ENCODE measurements at regions not wholly inside any gene's neighbourhood (a gene's known extent, or its start where the extent isn't known, plus 50 kb on each side); places are given as distances from the start of the nearest gene placed in this dataset.

DNA sequence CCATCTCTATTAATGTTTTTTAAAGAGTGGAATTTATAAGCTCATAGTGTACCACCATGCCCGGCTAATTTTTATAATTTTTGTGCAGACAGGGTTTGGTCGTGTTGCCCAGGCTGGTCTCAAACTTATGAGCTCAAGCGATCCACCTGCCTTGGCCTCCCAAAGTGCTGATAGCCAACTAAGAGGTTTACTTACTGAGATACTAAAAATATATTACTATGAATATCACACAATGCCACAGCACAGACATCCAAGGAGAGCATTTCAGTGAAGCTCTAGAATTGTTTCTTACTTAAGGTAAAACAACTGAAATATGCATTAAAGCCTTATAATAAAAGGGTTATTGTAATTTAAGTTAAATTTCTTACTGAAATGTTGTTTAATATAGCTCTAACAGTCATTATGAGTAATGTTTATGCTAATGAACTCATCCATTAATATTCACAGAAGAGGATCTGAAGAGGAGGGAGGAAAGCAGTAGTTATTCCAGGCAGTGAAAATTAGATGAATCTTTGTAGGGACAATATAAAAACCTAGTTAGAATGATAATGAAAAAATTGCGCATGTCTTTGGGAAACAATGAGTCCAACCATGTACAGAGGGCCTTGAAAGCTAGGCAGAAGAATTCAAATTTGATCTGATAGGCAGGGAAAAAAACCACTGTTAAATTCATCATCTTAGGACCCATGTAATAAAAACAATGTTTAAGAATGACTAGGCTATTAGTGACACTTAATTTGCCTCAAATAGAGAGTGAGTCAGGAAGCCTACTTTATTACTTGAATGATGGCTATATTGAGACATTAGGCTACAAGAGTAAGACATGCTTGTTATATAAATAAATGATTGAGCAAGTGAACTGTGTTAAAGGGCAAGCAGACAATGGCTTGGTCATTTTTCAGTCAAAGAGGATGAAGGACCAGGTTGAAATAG lies 99.2 kb downstream of the SLC41A2 start:
- DNase-seq (ENCODE audit: low read depth, low spot score) = no peak
- TF ChIP-seq, protein P1, sequence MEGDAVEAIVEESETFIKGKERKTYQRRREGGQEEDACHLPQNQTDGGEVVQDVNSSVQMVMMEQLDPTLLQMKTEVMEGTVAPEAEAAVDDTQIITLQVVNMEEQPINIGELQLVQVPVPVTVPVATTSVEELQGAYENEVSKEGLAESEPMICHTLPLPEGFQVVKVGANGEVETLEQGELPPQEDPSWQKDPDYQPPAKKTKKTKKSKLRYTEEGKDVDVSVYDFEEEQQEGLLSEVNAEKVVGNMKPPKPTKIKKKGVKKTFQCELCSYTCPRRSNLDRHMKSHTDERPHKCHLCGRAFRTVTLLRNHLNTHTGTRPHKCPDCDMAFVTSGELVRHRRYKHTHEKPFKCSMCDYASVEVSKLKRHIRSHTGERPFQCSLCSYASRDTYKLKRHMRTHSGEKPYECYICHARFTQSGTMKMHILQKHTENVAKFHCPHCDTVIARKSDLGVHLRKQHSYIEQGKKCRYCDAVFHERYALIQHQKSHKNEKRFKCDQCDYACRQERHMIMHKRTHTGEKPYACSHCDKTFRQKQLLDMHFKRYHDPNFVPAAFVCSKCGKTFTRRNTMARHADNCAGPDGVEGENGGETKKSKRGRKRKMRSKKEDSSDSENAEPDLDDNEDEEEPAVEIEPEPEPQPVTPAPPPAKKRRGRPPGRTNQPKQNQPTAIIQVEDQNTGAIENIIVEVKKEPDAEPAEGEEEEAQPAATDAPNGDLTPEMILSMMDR (IDR thresholded peaks at IDR 0.05) = no peak
- no peak for TF ChIP-seq POLR2AphosphoS5 (IDR thresholded peaks at IDR 0.05; ENCODE audit: low read depth, low read length)
- TF ChIP-seq SIN3A (IDR thresholded peaks at IDR 0.05; ENCODE audit: borderline replicate concordance, insufficient read depth, low read depth, low read length) = no peak
- TF ChIP-seq, protein P2, sequence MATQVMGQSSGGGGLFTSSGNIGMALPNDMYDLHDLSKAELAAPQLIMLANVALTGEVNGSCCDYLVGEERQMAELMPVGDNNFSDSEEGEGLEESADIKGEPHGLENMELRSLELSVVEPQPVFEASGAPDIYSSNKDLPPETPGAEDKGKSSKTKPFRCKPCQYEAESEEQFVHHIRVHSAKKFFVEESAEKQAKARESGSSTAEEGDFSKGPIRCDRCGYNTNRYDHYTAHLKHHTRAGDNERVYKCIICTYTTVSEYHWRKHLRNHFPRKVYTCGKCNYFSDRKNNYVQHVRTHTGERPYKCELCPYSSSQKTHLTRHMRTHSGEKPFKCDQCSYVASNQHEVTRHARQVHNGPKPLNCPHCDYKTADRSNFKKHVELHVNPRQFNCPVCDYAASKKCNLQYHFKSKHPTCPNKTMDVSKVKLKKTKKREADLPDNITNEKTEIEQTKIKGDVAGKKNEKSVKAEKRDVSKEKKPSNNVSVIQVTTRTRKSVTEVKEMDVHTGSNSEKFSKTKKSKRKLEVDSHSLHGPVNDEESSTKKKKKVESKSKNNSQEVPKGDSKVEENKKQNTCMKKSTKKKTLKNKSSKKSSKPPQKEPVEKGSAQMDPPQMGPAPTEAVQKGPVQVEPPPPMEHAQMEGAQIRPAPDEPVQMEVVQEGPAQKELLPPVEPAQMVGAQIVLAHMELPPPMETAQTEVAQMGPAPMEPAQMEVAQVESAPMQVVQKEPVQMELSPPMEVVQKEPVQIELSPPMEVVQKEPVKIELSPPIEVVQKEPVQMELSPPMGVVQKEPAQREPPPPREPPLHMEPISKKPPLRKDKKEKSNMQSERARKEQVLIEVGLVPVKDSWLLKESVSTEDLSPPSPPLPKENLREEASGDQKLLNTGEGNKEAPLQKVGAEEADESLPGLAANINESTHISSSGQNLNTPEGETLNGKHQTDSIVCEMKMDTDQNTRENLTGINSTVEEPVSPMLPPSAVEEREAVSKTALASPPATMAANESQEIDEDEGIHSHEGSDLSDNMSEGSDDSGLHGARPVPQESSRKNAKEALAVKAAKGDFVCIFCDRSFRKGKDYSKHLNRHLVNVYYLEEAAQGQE (IDR thresholded peaks at IDR 0.05; ENCODE audit: insufficient read depth in 1 of 2, low read depth in 2 of 2, low read length in 1 of 2) = no peak
- no peak for TF ChIP-seq TCF7L2 (IDR thresholded peaks at IDR 0.05; ENCODE audit: low read depth, low read length)
- H3K27ac ChIP-seq (ENCODE audit: low read length) = no peak overlapping the region
- no peaks in the 10 kb centered on the region for H3K4me1 ChIP-seq (ENCODE audit: control insufficient read depth, insufficient read depth, low read length)
- intact Hi-C loops (cut with micrococcal nuclease; ENCODE audit: unreplicated experiment) (no loop called here), in situ Hi-C loops (cut with HindIII; ENCODE audit: low pct_unique_long_range_greater_than_20kb, low sequenced_read_pairs) (no loop called here)
- BruUV-seq (replicated peaks) = no TSS peak
- POLR2A ChIA-PET = no interaction called here
- H3K27me3 ChIP-seq (ENCODE audit: control insufficient read depth, insufficient read depth, low read length) = no peaks in the 10 kb centered on the region
- no peak overlapping the region for H3K4me3 ChIP-seq (ENCODE audit: low read depth in 2 of 2, low read length in 2 of 2)
- H3K36me3 ChIP-seq (ENCODE audit: control insufficient read depth, insufficient read depth, low read length) = no peaks in the 10 kb centered on the region
- H3K9me3 ChIP-seq (ENCODE audit: control insufficient read depth, insufficient read depth, low read depth, low read length) = no peaks in the 10 kb centered on the region
- CTCF ChIA-PET = no interaction called here
- ATAC-seq = no peak

DNA sequence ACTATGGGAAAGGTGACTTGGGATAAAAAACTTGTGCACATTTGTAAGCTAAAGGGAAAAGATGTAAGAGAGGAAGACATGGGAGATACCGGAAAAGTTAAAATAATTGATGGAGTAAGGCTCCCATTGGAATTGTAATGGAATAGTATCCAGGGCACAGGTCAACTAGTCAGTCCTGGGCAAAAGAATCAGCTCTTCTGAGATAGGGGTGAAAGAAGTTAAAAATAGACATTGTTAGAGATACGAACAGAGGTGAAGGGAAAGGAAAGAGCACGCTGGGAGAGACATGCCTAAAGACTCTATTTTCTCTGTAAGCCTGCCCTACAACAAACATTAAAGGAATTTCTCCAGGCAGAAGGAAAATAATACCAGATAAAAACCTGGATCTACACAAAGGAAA lies 101.6 kb downstream of the SLC41A2 start:
- H3K4me1 ChIP-seq (ENCODE audit: control insufficient read depth, insufficient read depth, low read length) = no peaks in the 10 kb centered on the region
- no peaks in the 10 kb centered on the region for H3K27me3 ChIP-seq (ENCODE audit: control insufficient read depth, insufficient read depth, low read length)
- no peak for ATAC-seq
- H3K9me3 ChIP-seq (ENCODE audit: control insufficient read depth, insufficient read depth, low read depth, low read length) = no peaks in the 10 kb centered on the region
- no peaks in the 10 kb centered on the region for H3K36me3 ChIP-seq (ENCODE audit: control insufficient read depth, insufficient read depth, low read length)
- TF ChIP-seq, protein P2 (IDR thresholded peaks at IDR 0.05; ENCODE audit: insufficient read depth in 1 of 2, low read depth in 2 of 2, low read length in 1 of 2) = no peak
- no peak for TF ChIP-seq SIN3A (IDR thresholded peaks at IDR 0.05; ENCODE audit: borderline replicate concordance, insufficient read depth, low read depth, low read length)
- TF ChIP-seq TCF7L2 (IDR thresholded peaks at IDR 0.05; ENCODE audit: low read depth, low read length) = no peak
- TF ChIP-seq, protein P1 (IDR thresholded peaks at IDR 0.05) = no peak
- POLR2A ChIA-PET = interaction anchor here (0.6 kb wide), 1 partner anchor 76 kb away, joined by 12 read pairs; no protein-coding TSS in a partner anchor
- H3K27ac ChIP-seq (ENCODE audit: low read length) = no peak overlapping the region
- in situ Hi-C loops (cut with HindIII; ENCODE audit: low pct_unique_long_range_greater_than_20kb, low sequenced_read_pairs) = no loop called here
- H3K4me3 ChIP-seq (ENCODE audit: low read depth in 2 of 2, low read length in 2 of 2) = no peak overlapping the region
- intact Hi-C loops (cut with micrococcal nuclease; ENCODE audit: unreplicated experiment) = no loop called here
- CTCF ChIA-PET = no interaction called here
- DNase-seq (ENCODE audit: low read depth, low spot score) = no peak
- BruUV-seq (replicated peaks) = no TSS peak
